GOT3 (cell line): ENCODE measurements at regions not wholly inside any gene's neighbourhood (a gene's known extent, or its start where the extent isn't known, plus 50 kb on each side); places are given as distances from the start of the nearest gene placed in this dataset.
A peak's percentile ranks its signal among the peaks of the same experiment; 100 is the strongest.

ENCODE experiments used
- DNase-seq: peaks from one replicate; lab custom pipeline; 2025; ENCODE audit warnings: mixed read lengths; lab: John Stamatoyannopoulos, UW

- DNase-seq, result no peak
These were observed 118.8 kb downstream of the GYPC start for GRCh38 chr2:126774761-126775160.

- DNase-seq, result no peak
These were observed 119.5 kb downstream of the GYPC start for GRCh38 chr2:126775300-126775985.

DNA sequence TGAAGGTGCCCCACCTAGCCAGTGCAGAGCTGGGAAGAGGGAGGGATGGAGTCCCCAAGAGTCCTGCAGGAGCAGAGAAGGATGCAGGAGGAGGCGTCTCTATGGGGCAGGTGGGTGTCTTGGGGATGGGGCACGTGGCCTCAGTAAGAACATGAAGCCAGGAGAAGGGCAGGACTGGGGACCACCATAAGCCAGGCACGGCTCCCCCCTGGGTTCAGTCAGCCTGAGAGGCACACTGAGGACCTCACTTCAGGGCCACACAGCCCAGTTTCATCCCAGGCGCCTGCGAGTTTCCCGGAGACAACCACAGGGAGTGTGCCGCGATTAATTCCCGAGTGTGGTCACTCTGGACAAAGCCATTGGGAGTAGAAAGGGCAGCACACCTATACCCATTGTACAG, 120.3 kb downstream of the GYPC start:
- no peak for DNase-seq

- DNase-seq, result peak; percentile 30
These were observed 121.0 kb downstream of the GYPC start for GRCh38 chr2:126776692-126777619.

DNA sequence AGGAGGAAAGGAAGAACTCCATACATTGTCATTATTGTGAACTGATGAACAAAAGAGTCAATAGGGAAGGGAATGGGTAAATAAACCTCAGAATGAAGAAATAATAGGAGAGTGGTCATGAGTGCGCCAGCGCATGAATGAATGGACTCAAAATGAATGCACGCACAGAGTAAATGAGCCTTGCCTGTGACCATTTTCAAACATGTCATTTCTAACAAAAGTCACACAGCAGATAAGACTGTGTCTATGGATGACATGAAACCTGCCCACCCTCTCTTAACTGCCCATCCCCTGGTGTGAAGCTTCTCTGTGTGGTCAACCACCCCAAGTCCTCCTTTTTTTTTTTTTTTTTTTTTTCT, 121.1 kb upstream of the TEX51 start:
- DNase-seq, result no peak

- no peak for DNase-seq
These were observed 119.9 kb upstream of the TEX51 start for GRCh38 chr2:126778561-126779501.

DNA sequence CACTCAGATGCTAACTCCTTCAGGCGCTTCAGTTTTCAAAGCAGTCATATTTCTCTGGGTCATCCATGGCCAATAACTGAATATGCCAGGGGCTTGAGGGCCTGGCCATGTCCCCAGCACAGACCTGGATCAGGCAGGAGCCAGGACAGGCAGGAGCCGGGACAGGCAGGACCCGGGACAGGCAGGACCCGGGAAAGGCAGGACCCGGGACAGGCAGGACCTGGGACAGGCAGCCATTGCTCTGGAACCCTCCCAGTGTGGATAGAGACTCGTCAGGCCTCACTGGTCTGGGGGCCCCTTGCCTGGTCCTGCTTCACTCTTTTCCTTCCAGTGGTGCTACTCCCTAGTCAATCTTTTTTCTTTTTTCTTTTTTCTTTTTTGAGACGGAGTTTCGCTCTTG, 117.5 kb upstream of the TEX51 start:
- no peak for DNase-seq

- DNase-seq, result no peak
These were observed 116.9 kb upstream of the TEX51 start for GRCh38 chr2:126781806-126782205.

GRCh38 chr2:126782648-126783047, 116.0 kb upstream of the TEX51 start:
- no peak for DNase-seq

DNA sequence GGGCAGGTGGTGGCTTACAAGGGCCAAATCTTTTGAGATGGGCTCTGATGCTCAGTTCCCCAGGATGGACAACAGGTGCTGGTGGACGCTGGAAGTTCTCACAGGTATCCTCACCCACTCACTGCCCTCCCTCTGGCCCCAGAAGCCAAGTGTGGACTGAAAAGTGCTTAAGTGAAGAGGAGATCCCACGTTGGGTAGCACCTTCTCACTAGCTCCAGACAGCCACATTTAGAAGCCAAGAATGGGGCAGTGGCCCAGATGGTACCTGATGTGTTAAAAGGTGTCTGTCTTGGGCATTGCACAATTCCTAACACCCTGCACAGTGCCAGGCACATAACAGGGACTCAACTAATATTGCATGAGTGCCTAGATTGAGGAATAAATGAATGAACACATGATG, 115.3 kb upstream of the TEX51 start:
- DNase-seq, result no peak

DNA sequence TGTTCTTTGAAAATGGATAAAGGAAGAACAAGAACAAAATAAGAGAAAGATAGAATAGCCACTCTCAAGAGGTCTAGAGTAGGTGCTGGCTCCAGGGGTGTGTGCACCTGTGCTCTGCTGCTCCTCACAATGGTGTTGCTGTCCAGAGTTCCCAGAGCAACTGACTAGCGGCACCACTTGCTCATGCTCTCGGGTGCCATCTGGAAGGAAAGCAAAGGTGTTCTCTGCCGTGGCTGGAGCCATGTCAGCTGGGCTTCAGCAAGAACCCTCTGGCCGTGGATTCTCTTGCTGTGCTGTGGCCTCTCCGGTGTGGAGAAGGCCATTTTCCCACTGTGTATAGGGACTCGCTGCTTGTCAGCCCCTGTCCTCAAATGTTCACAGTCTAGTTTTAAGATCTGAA, 114.6 kb upstream of the TEX51 start:
- DNase-seq, result no peak

GRCh38 chr2:126784621-126785020, 114.1 kb upstream of the TEX51 start:
- DNase-seq, result no peak

DNA sequence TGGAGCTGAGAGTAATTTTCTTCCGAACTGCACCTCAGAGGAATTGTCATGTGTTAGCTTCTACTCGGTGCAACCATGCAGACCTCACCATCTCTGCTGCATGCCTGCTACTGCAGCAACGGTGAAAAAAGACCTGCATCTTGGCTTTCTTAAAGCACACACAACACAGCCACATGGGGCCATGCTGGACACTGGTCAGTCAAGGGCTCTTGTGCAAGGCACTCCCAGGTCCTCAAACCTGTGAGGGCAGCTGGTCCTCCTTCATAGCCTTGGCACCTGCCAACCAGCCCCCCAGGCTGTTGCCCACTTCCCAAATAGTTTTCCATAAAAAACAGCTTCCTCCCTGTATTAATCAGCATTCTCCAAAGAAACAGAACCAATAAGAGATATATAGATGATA, 113.5 kb upstream of the TEX51 start:
- no peak for DNase-seq

- DNase-seq, result no peak
These were observed 112.8 kb upstream of the TEX51 start for GRCh38 chr2:126785862-126786261.

DNA sequence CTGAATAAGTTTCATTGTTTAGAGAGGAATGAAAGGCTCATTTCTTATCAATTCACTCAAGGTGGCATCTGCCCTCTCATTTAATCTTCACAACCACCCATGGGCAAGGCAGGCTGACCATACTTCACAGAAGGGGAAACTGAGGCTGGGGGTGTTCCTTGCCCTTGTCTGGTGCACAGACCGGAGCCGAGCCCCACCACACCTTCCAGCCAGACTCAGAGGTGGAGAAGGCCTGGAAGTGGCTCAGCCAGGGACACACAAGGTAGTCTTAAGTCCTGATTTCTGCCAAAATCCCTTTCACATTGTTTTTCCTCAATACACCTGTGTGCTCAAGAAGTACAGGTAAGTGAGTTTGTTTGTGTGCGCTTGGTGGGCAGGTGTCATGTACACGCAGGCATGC, 111.9 kb upstream of the TEX51 start:
- no peak for DNase-seq

GRCh38 chr2:126787289-126787688, 111.4 kb upstream of the TEX51 start:
- DNase-seq, result no peak

- no peak for DNase-seq
These were observed 110.6 kb upstream of the TEX51 start for GRCh38 chr2:126788113-126788512.

DNA sequence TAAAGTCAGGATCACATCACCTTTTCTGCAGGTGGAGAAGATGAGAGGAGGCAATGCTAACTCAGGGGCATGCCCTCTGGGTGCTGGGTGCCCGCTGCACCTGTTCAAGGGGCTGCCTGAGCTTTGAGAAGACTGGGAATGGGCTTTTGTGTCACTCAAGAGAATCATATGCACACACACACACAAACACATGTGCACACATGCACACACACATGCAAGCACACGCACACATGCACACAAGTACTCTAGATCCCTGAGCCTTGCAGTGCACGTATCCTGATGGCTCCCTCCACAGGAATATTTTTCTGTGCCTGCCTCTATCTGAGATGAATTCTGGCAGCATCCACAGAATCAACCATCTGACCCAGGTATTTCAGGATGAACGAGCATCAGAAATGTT, 110.0 kb upstream of the TEX51 start:
- no peak for DNase-seq

- no peak for DNase-seq
These were observed 107.5 kb upstream of the TEX51 start for GRCh38 chr2:126790987-126791780.

- no peak for DNase-seq
These were observed 106.5 kb upstream of the TEX51 start for GRCh38 chr2:126792186-126792585.

DNA sequence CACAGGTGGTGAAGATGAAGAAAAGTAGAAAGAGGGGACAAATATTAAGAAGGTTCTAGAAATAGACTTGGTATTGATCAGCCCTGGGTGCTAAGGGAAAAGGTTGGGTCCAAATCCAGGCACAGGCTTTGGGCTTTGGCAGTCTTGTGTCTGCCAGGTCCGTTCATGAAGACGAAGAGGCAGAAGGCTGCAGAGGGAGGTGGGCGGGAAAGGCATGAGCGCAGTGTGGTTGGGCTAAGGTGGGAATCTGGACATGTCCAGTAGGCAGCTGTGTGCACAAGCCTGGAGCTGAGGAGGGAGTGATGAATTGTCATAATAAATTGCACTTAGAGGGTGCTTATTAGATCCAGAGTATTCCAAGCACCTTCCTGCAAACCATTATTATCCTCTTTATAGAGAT, 105.7 kb upstream of the TEX51 start:
- no peak for DNase-seq
